Gastrocnemius medialis (tissue), 4 donors: ENCODE measurements at regions not wholly inside any gene's neighbourhood (a gene's known extent, or its start where the extent isn't known, plus 50 kb on each side); places are given as distances from the start of the nearest gene placed in this dataset.
A peak's percentile ranks its signal among the peaks of the same experiment; 100 is the strongest.

Source experiments
- CTCF ChIP-seq, 5 experiments: fragments of 450-650 bp in 3 of 5; fragments of 200-600 bp in 2 of 5; sonication (generic) in 2 of 5; IDR thresholded peaks in 4 of 5; conservative IDR thresholded peaks in 1 of 5; 1 replicate in 4 of 5; 2 replicates in 1 of 5; pipeline ENCODE4 v1.5.1; 2016 to 2019; ENCODE audit warnings: antibody characterized with exemption in 5 of 5, mild to moderate bottlenecking in 3 of 5, moderate library complexity in 3 of 5
- POLR2A ChIP-seq, 2 donors: fragments of 450-650 bp; IDR thresholded peaks; one replicate each; pipeline ENCODE4 v1.6.1; 2017; ENCODE audit warnings: antibody characterized with exemption in 2 of 2, mild to moderate bottlenecking in 2 of 2, moderate library complexity in 2 of 2

GRCh38 chr3:135895106-135895733, 70.3 kb upstream of the PPP2R3A start:
- TF ChIP-seq CTCF (IDR thresholded peaks at IDR 0.05 in 4 of 5, conservative IDR thresholded peaks at IDR 0.05 in 1 of 5) (peak; percentile 56 to 85 (median 70)), POLR2A (IDR thresholded peaks at IDR 0.05) (no peak)
